PC-9 (cell line): ENCODE measurements at regions not wholly inside any gene's neighbourhood (a gene's known extent, or its start where the extent isn't known, plus 50 kb on each side); places are given as distances from the start of the nearest gene placed in this dataset.

ENCODE experiments used
- CTCF ChIP-seq: fragments of 200-600 bp; sonication (generic); conservative IDR thresholded peaks from 2 replicates; pipeline ENCODE4 v1.6.1; 2017; ENCODE audit warnings: mixed run types, antibody characterized with exemption, mild to moderate bottlenecking, moderate library complexity
- EZH2 ChIP-seq: fragments of 200-600 bp; sonication (generic); IDR thresholded peaks from 2 replicates; pipeline ENCODE4 v1.8.0; 2017; ENCODE audit warnings: antibody characterized with exemption, low read depth

- TF ChIP-seq EZH2 (no peak), CTCF (no peak)
Observed at GRCh38 chr15:96160800-96161199, 169.7 kb upstream of the NR2F2 start.
